HCT116 (cell line): ENCODE measurements at regions not wholly inside any gene's neighbourhood (a gene's known extent, or its start where the extent isn't known, plus 50 kb on each side); places are given as distances from the start of the nearest gene placed in this dataset.

Source experiments
- ATAC-seq: fragments of 200-7000 bp; cut with Tn5 transposase; 2 replicates; pipeline ENCODE4 v1.9.1; 2020; ENCODE audit warnings: mild to moderate bottlenecking, moderate library complexity
- BruUV-seq: library from RNA; stranded (reverse); fragments of 400-500 nt; replicated peaks from 2 replicates; lab custom pipeline; 2021; lab: Mats Ljungman, UMichigan
- CTCF ChIA-PET: fragments of 300-600 bp; sonication (Branson Sonifier 250); formaldehyde crosslinking; loops from one replicate; lab custom pipeline; 2021; ENCODE audit warnings: antibody characterized with exemption; lab: Charles Lee
- POLR2A ChIA-PET: fragments of 300-600, 350-600 bp; sonication (Branson Sonifier 250); formaldehyde crosslinking; loops from one replicate; lab custom pipeline; 2021; ENCODE audit warnings: antibody characterized with exemption; lab: Charles Lee
- RAD21 ChIA-PET, 2 experiments: fragments of 300-600 bp; sonication (Branson Sonifier 250); formaldehyde crosslinking; loops; one replicate each; lab custom pipeline; 2023; ENCODE audit warnings: low total read pairs in 2 of 2; ENCODE audit not compliant: uncharacterized antibody in 2 of 2, unreplicated experiment in 2 of 2, low non-redundant PET in 1 of 2; lab: Charles Lee
- DNase-seq: peaks from one replicate; pipeline ENCODE4 v3.0.0-alpha.2; 2010; ENCODE audit warnings: low read depth, low spot score
- H2AFZ ChIP-seq: fragments of 200-600 bp; shearing (Covaris generic), sonication (generic); 2 replicates; pipeline ENCODE4 v1.6.1; 2017; ENCODE audit warnings: low read depth, mixed run types, mixed read lengths, antibody characterized with exemption, low read length; ENCODE audit not compliant: poor library complexity, severe bottlenecking
- H3K27ac ChIP-seq: 2 replicates; pipeline ENCODE4 v1.5.1; 2012; ENCODE audit warnings: low read depth, low read length
- H3K27me3 ChIP-seq: fragments of 200-600 bp; sonication (generic); 2 replicates; pipeline ENCODE4 v1.6.1; 2016; ENCODE audit warnings: mixed run types, low read length, mixed read lengths; ENCODE audit not compliant: insufficient read depth
- H3K36me3 ChIP-seq, 2 experiments: fragments of 200-500 bp in 1 of 2; fragments of 200-600 bp in 1 of 2; sonication (Bioruptor generic) in 1 of 2; sonication (generic) in 1 of 2; 2 replicates each; pipeline versions ENCODE4 v1.5.1 to v1.6.1; 2014 to 2016; ENCODE audit warnings: low read length in 2 of 2, inconsistent platforms in 1 of 2, mixed read lengths in 1 of 2, mixed run types in 1 of 2; ENCODE audit not compliant: insufficient read depth in 2 of 2, control insufficient read depth in 1 of 2
- H3K4me1 ChIP-seq, 2 experiments: fragments of 200-600 bp in 1 of 2; sonication (generic) in 1 of 2; 2 replicates each; pipeline versions ENCODE4 v1.5.1 to v1.6.1; 2012 to 2017; ENCODE audit warnings: low read length in 2 of 2, inconsistent platforms in 1 of 2, mild to moderate bottlenecking in 1 of 2, mixed read lengths in 1 of 2, mixed run types in 1 of 2, moderate library complexity in 1 of 2; ENCODE audit not compliant: insufficient read depth in 2 of 2, control insufficient read depth in 1 of 2
- H3K4me2 ChIP-seq: fragments of 200-600 bp; sonication (generic); 2 replicates; pipeline ENCODE4 v1.6.1; 2017; ENCODE audit warnings: mixed run types, low read length, mixed read lengths
- H3K4me3 ChIP-seq, 2 experiments: fragments of 200-600 bp in 1 of 2; sonication (generic) in 1 of 2; replicated peaks in 1 of 2; 2 replicates each; pipeline ENCODE4 v1.5.1; 2011 to 2016; ENCODE audit warnings: low read length in 2 of 2, control low read depth in 1 of 2, low read depth in 1 of 2, mild to moderate bottlenecking in 1 of 2, mixed read lengths in 1 of 2, mixed run types in 1 of 2
- H3K79me2 ChIP-seq: fragments of 200-600 bp; sonication (generic); 2 replicates; pipeline ENCODE4 v1.6.1; 2017; ENCODE audit warnings: mild to moderate bottlenecking, mixed run types, low read length, moderate library complexity, mixed read lengths; ENCODE audit not compliant: insufficient read depth
- H3K9ac ChIP-seq: fragments of 200-600 bp; sonication (generic); 2 replicates; pipeline ENCODE4 v1.6.1; 2016; ENCODE audit warnings: low read length, mixed read lengths
- H3K9me2 ChIP-seq: fragments of 200-600 bp; sonication (generic), shearing (Covaris generic); 2 replicates; pipeline ENCODE4 v1.6.1; 2017; ENCODE audit warnings: mixed run types, mild to moderate bottlenecking, moderate library complexity; ENCODE audit not compliant: insufficient read depth
- H3K9me3 ChIP-seq, 2 experiments: fragments of 200-500 bp in 1 of 2; fragments of 200-600 bp in 1 of 2; sonication (Bioruptor generic) in 1 of 2; sonication (generic) in 1 of 2; 2 replicates each; pipeline ENCODE4 v1.6.1; 2014 to 2017; ENCODE audit warnings: low read length in 2 of 2, mixed read lengths in 2 of 2, inconsistent platforms in 1 of 2, low read depth in 1 of 2, mild to moderate bottlenecking in 1 of 2, mixed run types in 1 of 2, moderate library complexity in 1 of 2; ENCODE audit not compliant: control insufficient read depth in 1 of 2, insufficient read depth in 1 of 2
- H4K20me1 ChIP-seq: fragments of 200-600 bp; sonication (generic), shearing (Covaris generic); 2 replicates; pipeline ENCODE4 v1.6.1; 2017; ENCODE audit warnings: mixed run types, mild to moderate bottlenecking, moderate library complexity; ENCODE audit not compliant: insufficient read depth
- CEBPB ChIP-seq: IDR thresholded peaks from 2 replicates; pipeline ENCODE4 v1.6.1; 2012; ENCODE audit warnings: low read depth
- ELF1 ChIP-seq: IDR thresholded peaks from 2 replicates; pipeline ENCODE4 v1.6.1; 2012; ENCODE audit warnings: low read depth, borderline replicate concordance
- EZH2phosphoT487 ChIP-seq: fragments of 200-600 bp; IDR thresholded peaks from 2 replicates; pipeline ENCODE4 v1.6.1; 2018; ENCODE audit warnings: antibody characterized with exemption, borderline replicate concordance
- FOSL1 ChIP-seq: IDR thresholded peaks from 2 replicates; pipeline ENCODE4 v1.6.1; 2012; ENCODE audit warnings: low read depth
- JUND ChIP-seq: IDR thresholded peaks from 2 replicates; pipeline ENCODE4 v1.6.1; 2012
- MAX ChIP-seq: IDR thresholded peaks from 2 replicates; pipeline ENCODE4 v1.6.1; 2012
- POLR2A ChIP-seq: IDR thresholded peaks from 2 replicates; pipeline ENCODE4 v1.7.0; 2011; ENCODE audit warnings: borderline replicate concordance; ENCODE audit not compliant: insufficient read depth, insufficient read length; ENCODE audit errors: extremely low read depth
- RAD21 ChIP-seq: IDR thresholded peaks from 2 replicates; pipeline ENCODE4 v1.6.1; 2012; ENCODE audit warnings: low read depth, mild to moderate bottlenecking
- REST ChIP-seq: IDR thresholded peaks from 2 replicates; pipeline ENCODE4 v1.6.1; 2012; ENCODE audit warnings: low read depth
- SIN3A ChIP-seq: IDR thresholded peaks from 2 replicates; pipeline ENCODE4 v1.6.1; 2012; ENCODE audit warnings: low read depth
- TCF7L2 ChIP-seq: IDR thresholded peaks from 2 replicates; pipeline ENCODE4 v1.7.0; 2011; ENCODE audit warnings: borderline replicate concordance, inconsistent platforms; ENCODE audit not compliant: insufficient read depth, insufficient read length; ENCODE audit errors: extremely low read depth
- YY1 ChIP-seq: IDR thresholded peaks from 2 replicates; pipeline ENCODE4 v1.6.1; 2011; ENCODE audit warnings: low read length, low read depth, moderate library complexity, mild to moderate bottlenecking; ENCODE audit not compliant: insufficient replicate concordance; ENCODE audit errors: extremely low read depth
- ZFX ChIP-seq: fragments of 450-650 bp; IDR thresholded peaks from 2 replicates; pipeline ENCODE4 v1.6.1; 2017
- ZNF274 ChIP-seq: fragments of 200-500 bp; sonication (Bioruptor generic); IDR thresholded peaks from 2 replicates; pipeline ENCODE4 v1.6.1; 2014; ENCODE audit warnings: mild to moderate bottlenecking, low read depth, low read length, inconsistent platforms
- intact Hi-C: fragments of 100-400 bp; cut with micrococcal nuclease; formaldehyde crosslinking; loops from 2 replicates; pipeline ENCODE4 v1.10.0; 2022

DNA sequence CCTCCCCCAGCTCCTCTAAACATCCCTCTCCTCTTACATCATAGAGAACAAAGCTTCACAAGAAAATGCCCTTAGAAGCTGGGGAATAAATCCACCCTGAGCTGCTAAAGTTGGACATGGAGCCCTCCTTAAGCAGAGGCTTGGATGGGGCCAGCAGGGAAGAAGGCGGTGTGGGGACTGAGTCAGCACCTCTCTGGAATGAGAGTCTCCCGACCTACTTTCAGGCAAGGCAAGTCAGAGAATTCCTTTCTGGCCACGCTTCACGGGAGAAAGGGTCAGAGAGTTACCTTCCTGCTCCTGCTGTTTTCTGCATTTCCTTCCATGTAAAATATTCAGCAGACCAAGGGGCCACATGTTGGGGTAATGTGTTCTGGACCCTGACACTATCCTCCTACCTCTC is 113.3 kb upstream of the PRB2 start (continued):
- TF ChIP-seq ZNF274 (no peak), MAX (no peak), ELF1 (no peak)

GRCh38 chr12:11509326-11509725 is 114.0 kb upstream of the PRB2 start:
- RAD21 ChIA-PET, result no interaction called here
- H3K27ac ChIP-seq, result no peak overlapping the region
- BruUV-seq, result no TSS peak
- CTCF ChIA-PET, result no interaction called here
- peaks cover 51% of the 10 kb centered on the region for H3K27me3 ChIP-seq
- H3K36me3 ChIP-seq, result no peaks in the 10 kb centered on the region
- H3K4me1 ChIP-seq, result no peaks in the 10 kb centered on the region
- DNase-seq (no peak), ATAC-seq (no peak)
- intact Hi-C loops, result no loop called here
- H3K79me2 ChIP-seq, result no peaks in the 10 kb centered on the region
- TF ChIP-seq RAD21 (no peak), ZNF274 (no peak), POLR2A (no peak), EZH2phosphoT487 (no peak), CEBPB (no peak), ZFX (no peak), REST (no peak), YY1 (no peak), SIN3A (no peak), FOSL1 (no peak), TCF7L2 (no peak), JUND (no peak)
- POLR2A ChIA-PET, result no interaction called here
- no peak overlapping the region for H2AFZ ChIP-seq
- H3K4me3 ChIP-seq, result no peak overlapping the region
- no peak overlapping the region for H3K4me2 ChIP-seq
- no peaks in the 10 kb centered on the region for H3K9me3 ChIP-seq
- H4K20me1 ChIP-seq, result no peaks in the 10 kb centered on the region
- no peak overlapping the region for H3K9ac ChIP-seq
- no peaks in the 10 kb centered on the region for H3K9me2 ChIP-seq
